NT2/D1 (cell line): ENCODE measurements at regions not wholly inside any gene's neighbourhood (a gene's known extent, or its start where the extent isn't known, plus 50 kb on each side); places are given as distances from the start of the nearest gene placed in this dataset.

Experiments used
- SUZ12 ChIP-seq: IDR thresholded peaks from 2 replicates; pipeline ENCODE4 v1.6.1; 2011; ENCODE audit not compliant: insufficient read length, insufficient read depth; ENCODE audit errors: extremely low read depth
- YY1 ChIP-seq: IDR thresholded peaks from 2 replicates; pipeline ENCODE4 v1.6.1; 2011; ENCODE audit not compliant: insufficient read length, insufficient read depth

DNA sequence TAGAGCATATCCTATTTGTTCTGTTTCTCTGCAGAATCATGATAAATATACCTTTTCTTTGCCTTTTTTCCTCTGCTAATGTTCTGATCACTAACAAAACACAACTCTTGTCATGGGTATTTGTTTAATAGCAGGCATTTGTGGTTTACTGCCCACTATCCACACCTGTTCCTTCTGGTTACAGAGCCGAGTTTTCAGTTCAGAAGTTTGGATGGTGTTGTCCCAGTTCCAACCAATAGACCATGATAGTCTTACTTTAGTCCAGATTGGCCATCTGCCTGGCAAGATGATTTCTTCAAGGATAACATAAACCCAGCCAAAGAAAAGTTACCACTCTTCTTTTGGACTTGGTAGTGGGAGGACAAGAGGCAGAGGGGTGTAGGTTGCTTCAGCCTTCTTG, 211.2 kb downstream of the TFAP2A start:
- TF ChIP-seq SUZ12 (no peak), YY1 (no peak)
